Activated CD4-positive, alpha-beta T cell treated with anti-CD3 and anti-CD28 coated beads for 24 hours (primary cell): ENCODE measurements at regions not wholly inside any gene's neighbourhood (a gene's known extent, or its start where the extent isn't known, plus 50 kb on each side); places are given as distances from the start of the nearest gene placed in this dataset.

ENCODE experiments used
- DNase-seq, 2 donors: peaks; one replicate each; pipeline ENCODE4 v3.0.0-alpha.2; 2020; ENCODE audit warnings: low read depth in 2 of 2

DNA sequence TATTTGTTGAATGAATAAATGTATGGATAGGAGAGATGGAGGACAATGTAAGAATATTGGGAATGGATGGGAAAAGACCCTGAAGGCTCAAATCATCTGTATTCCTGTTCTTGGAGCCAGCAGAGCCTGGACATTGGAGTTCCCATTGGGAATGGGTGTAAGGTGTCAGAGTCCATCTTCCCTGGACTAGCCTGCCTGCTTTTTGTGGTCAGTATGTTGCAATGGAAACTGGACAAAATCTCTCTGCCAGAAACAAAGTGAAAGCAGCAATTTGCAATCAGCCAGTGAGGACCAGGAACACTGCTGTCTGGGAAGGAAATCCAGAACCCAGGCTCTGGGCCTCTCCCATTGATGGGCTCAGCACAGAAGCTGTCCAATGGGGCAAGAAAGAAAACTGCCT lies 83.5 kb upstream of the SKOR2 start:
- DNase-seq: no peak

DNA sequence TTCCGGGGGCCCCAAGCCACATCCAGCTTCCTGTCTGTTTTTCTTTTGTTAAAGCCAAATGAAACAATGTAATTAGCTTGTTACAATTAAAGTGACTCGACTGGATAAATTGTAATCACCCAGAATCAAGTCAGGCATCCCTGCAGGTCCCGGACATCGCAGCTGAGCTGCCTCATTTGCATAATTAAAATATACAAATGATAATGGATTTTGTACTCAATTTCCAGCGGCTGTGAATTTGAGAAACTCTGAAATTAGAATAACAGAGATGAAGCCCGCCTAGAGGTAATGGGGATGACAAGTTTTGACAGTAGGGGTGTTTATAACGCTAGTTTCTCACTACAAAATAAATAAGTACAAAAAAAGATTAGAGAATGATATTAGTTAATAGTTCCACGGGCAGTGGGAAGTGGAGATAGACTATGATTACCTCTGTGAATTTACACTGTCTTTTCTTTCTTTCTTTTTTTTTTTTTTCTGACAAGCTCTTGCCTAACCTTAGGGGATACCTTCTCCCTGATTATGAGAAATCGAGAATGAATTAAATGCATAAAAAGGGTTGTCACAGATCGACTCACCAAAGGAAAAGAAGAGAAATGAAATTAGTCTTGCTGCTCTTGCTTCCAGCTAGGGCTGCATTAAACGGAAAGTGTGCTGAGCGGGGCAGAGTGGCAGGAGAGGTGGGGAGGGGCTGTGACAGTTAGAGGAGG lies 82.6 kb upstream of the SKOR2 start:
- no peak for DNase-seq

DNA sequence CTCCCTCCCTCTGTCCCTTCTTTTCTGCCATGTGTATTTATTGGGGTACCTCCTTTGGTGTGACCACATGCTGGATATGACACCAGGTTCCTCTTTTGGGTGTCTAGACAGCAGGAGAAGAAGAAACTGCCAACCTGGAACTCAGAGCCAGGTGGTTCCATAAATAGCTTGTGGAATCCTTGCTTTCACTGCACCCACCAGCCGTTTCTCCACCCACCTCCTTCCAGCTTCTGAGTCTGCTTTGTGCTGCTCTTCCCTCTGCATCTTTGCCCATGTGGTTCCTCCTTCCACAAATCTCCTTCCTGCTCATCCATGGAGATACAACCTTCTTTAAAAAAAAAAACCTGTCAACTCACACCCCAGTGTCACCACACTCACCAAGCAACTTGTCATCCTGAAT lies 80.2 kb upstream of the SKOR2 start:
- no peak for DNase-seq

DNA sequence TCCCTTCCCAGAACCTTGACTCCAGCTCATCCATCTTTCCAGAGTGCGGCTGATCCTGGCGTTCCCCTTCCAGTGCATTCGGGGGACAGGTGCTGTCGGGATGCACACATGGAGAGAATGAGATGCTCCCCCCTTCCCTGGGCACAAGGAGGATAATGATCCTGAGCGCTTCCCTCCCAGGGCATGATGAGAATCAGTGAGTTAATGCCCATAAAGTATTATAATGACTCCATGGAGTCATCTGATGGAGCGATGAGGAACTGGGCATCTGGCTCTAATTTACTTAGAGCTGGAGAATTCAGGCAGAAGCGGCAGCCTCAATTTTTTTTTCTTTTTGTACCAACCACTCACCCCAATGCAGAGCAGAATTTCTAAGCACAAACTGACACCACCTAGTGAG lies 79.6 kb upstream of the SKOR2 start:
- no peak for DNase-seq

DNA sequence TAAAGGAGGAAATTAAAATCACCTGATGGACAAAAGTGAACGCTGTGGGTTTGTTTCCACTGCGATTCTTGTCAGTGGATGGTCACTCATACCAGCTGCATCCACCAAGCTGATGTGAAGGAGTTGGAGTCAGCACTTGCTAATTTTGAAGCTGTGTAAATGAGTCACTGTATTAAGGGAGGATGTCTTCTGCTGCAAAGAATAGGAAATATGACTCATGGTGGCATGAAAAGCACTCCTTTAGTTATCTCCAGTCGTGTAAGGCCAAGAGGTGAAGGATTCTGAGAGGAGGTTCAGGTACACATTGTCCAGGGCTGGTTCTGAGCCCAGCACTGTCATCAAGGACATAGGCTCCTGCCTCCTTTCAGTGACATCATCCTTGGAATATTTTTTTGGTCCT lies 71.7 kb upstream of the SKOR2 start:
- DNase-seq: no peak

DNA sequence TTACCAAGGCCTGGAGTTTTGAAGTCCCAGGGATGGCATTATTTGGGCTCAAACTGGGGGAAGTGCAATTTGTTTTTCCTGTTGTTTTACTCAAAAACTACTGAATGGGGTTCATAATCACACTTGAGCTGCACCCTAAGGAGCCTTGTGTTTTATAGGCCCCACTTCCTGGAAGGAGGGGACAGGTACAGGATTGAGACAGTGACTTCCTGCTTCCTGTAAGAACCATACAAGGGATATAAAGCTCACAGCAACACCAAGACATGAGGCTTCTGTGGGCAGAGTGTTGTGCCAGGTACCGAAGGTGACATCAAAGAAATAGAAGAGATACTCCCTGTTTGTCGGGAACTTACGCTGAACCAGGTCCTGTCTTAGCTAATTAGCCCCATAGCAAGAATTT lies 70.4 kb upstream of the SKOR2 start:
- DNase-seq: no peak

DNA sequence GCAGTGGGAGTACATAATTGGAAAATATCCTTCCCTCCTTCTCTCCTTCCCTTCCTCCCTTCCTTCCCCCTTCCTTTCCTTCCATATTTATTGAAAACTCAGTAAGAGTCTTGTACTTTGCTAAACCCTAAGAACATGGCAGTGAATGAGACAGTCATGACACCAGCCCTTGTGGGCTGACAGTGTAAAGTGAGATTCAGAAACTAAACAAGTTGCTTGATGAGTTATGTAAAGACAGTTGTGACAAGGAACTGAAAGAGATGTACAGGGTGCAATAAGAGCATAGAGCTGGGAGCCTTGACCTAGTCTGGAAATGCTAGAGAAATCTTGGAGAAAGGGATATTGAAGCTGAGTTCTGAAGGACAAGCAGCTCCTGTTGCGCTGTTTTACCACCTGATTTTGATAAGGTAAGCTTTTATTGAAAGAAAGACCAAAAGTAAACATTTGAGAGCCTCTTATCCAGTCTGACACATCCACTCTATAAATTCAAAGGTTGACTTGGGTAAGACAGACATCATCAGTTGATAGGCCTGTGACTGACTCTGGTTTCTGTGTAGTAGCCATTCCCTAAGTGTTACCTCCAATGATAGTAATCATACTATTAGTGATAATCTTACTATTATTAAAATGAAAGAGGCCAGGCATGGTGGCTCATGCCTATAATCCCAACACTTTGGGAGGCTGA lies 66.5 kb upstream of the SKOR2 start:
- DNase-seq: no peak

DNA sequence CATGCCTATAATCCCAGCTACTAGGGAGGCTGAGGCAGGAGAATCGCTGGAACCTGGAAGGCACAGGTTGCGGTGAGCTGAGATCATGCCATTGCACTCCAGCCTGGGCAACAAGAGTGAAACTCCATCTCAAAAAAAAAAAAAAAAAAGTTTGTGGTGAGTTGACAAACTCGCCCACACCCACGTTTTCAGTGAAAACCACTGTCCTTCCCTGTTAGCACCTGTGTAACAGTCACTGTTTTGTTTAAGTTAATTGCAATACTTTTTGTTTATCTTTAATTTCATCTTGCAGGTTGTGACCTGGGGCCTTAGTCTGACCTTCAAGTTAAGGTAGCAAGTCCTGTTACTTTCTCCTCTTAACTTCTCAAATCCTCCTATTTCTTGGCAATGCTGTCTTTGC lies 65.5 kb upstream of the SKOR2 start:
- DNase-seq: no peak

DNA sequence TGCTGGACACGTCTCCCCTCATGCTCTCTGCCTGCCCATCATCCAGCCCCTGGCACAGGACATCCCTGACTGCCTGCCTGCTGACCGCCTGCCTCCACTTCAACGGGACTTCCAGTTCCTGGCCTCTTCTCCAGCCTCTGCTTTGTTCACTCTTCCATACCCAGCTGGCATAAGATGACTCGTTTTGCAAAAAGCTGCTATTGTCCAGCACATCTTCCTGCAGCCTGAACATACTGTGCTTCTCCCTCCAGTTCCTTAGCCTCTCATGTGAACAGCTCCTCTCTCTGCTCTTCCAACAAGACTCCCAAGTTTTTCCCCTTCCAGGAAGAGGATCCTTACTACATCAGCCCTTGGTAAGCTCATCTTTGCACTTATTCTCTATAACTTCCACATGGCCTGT lies 62.4 kb upstream of the SKOR2 start:
- no peak for DNase-seq

DNA sequence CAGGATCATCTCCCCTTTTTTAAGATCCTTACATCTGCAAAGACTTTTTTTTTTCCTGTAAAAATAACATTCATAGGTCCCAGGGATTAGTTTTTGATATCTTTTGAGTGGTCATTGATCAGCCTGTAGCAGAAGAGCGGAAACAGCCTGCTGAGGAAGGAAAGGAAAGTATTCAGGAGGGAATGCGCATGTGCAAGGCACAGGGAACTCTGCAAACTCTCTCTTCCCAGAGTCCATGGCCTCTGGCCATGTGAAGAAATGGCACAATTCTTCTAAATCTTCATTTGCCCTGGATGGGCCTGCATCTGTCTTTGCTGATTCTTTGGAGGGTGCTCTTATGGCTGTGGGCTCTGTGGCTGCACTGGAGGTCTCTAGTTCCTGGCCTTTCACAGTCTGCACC lies 60.1 kb upstream of the SKOR2 start:
- no peak for DNase-seq
